ENCODE measurements at regions not wholly inside any gene's neighbourhood (a gene's known extent, or its start where the extent isn't known, plus 50 kb on each side); places are given as distances from the start of the nearest gene placed in this dataset.

- no peak overlapping the region for H2BK20ac ChIP-seq (ENCODE audit: low read depth, low read length)
- H3K23ac ChIP-seq (ENCODE audit: low read depth, low read length), result no peak overlapping the region
- ATAC-seq (ENCODE audit: low read depth), result no peak
- H3K9ac ChIP-seq (ENCODE audit: low read depth, low read length), result no peak overlapping the region
- no peak overlapping the region for H3K27ac ChIP-seq (ENCODE audit: insufficient read depth, low read length)
- H2AFZ ChIP-seq (replicated peaks; ENCODE audit: low read length, poor library complexity), result no peak overlapping the region
- H3K4ac ChIP-seq (ENCODE audit: low read depth, low read length), result no peak overlapping the region
- H3K36me3 ChIP-seq (ENCODE audit: control insufficient read depth, insufficient read depth, low read length), result no peaks in the 10 kb centered on the region
- H3K9me1 ChIP-seq (ENCODE audit: insufficient read depth, low read length), result no peaks in the 10 kb centered on the region
- ChIA-PET CTCF (no interaction called here), POLR2A (ENCODE audit: unreplicated experiment) (no interaction called here)
- H3K4me2 ChIP-seq (ENCODE audit: low read depth, low read length), result no peak overlapping the region
- no peak overlapping the region for H2BK5ac ChIP-seq (ENCODE audit: low read depth, low read length, poor library complexity, severe bottlenecking)
- H3K27me3 ChIP-seq (ENCODE audit: control insufficient read depth, insufficient read depth, low read length), result no peaks in the 10 kb centered on the region
- H4K5ac ChIP-seq (ENCODE audit: low read depth, low read length), result no peak overlapping the region
- no peaks in the 10 kb centered on the region; the same call in 1 of the 2 replicates for H3K9me3 ChIP-seq (ENCODE audit: control insufficient read depth, insufficient read depth, low read length)
- TF ChIP-seq MXI1 (IDR thresholded peaks at IDR 0.05; ENCODE audit: borderline replicate concordance, low read depth, low read length), result no peak
- TF ChIP-seq USF2 (IDR thresholded peaks at IDR 0.05; ENCODE audit: low read depth, low read length), result no peak
- TF ChIP-seq FOS (IDR thresholded peaks at IDR 0.05; ENCODE audit: low read depth, low read length), result no peak
- TF ChIP-seq MAFK (IDR thresholded peaks at IDR 0.05; ENCODE audit: low read depth, low read length), result no peak
- TF ChIP-seq RAD21 (IDR thresholded peaks at IDR 0.05; ENCODE audit: low read length), result no peak
- H4K20me1 ChIP-seq (ENCODE audit: insufficient read depth, low read length), result no peaks in the 10 kb centered on the region
- dilution Hi-C loops (cut with HindIII; ENCODE audit: low sequenced_read_pairs, unreplicated experiment), result no loop called here
- intact Hi-C loops (cut with micrococcal nuclease), result no loop called here
- H4K8ac ChIP-seq (ENCODE audit: low read depth in 2 of 2, low read length in 2 of 2), result no peak overlapping the region
- H2BK15ac ChIP-seq (ENCODE audit: low read depth, low read length), result no peak overlapping the region
- H3K4me1 ChIP-seq (ENCODE audit: control insufficient read depth, insufficient read depth, low read length), result no peaks in the 10 kb centered on the region
- no peak overlapping the region for H3K4me3 ChIP-seq (ENCODE audit: insufficient read depth, low read depth, low read length)
- H2AK9ac ChIP-seq (replicated peaks; ENCODE audit: low read depth, low read length, poor library complexity), result no peak overlapping the region
- H2BK120ac ChIP-seq (ENCODE audit: low read depth, low read length), result no peak overlapping the region
- 73% methylated on average over 5 of the region's 5 CpGs; no CpG with 5 or more reads in 1 of the 2 experiments for WGBS, 2 experiments (ENCODE audit: extremely low coverage in 2 of 2, insufficient read length in 1 of 2)
- no peak overlapping the region for H3K14ac ChIP-seq (replicated peaks; ENCODE audit: low read depth, low read length)
- BruUV-seq (replicated peaks), result no TSS peak
- no peak overlapping the region for H3K18ac ChIP-seq (ENCODE audit: low read depth, low read length)
- DNase-seq, result no peak
- H2AK5ac ChIP-seq (ENCODE audit: low read depth, low read length), result no peak overlapping the region
- H4K91ac ChIP-seq (ENCODE audit: insufficient read depth, low read depth, low read length), result no peak overlapping the region
- no peaks in the 10 kb centered on the region for H3K79me1 ChIP-seq (ENCODE audit: low read depth in 1 of 2, low read length in 2 of 2)
- in situ Hi-C loops (cut with MboI; ENCODE audit: low sequenced_read_pairs), result no loop called here
- H3K56ac ChIP-seq (ENCODE audit: extremely low read depth, insufficient read depth, low read length), result no peak overlapping the region
Measured at GRCh38 chr6:160851031-160851430, 140.5 kb upstream of the MAP3K4 start.
